ENCODE measurements at regions not wholly inside any gene's neighbourhood (a gene's known extent, or its start where the extent isn't known, plus 50 kb on each side); places are given as distances from the start of the nearest gene placed in this dataset.

GRCh38 chr5:3029396-3029795 lies 277.9 kb upstream of the IRX2 start:
- Histone ChIP-seq H3K4me3 (ENCODE audit: low read depth in 1 of 2, low read length in 2 of 2) (no peak overlapping the region), H3K27me3 (ENCODE audit: control insufficient read depth in 1 of 2, insufficient read depth in 2 of 2, low read length in 2 of 2) (no peaks in the 10 kb centered on the region), H3K9me3 (ENCODE audit: control insufficient read depth in 1 of 2, low read length in 2 of 2) (peaks cover 0 to 12% of the 10 kb centered on the region in 2 donors), H3K9ac (ENCODE audit: low read depth in 1 of 2, low read length in 2 of 2) (no peak overlapping the region), H3K27ac (ENCODE audit: low read depth, low read length) (no peak overlapping the region), H3K36me3 (ENCODE audit: control insufficient read depth in 1 of 2, insufficient read depth in 2 of 2, low read length in 2 of 2) (no peaks in the 10 kb centered on the region), H3K4me1 (ENCODE audit: control insufficient read depth in 1 of 2, insufficient read depth in 2 of 2, low read length in 2 of 2) (no peaks in the 10 kb centered on the region)

GRCh38 chr5:3027866-3028635 lies 276.6 kb upstream of the IRX2 start:
- no peak overlapping the region for H3K9ac ChIP-seq (ENCODE audit: low read depth in 1 of 2, low read length in 2 of 2)

GRCh38 chr5:3027185-3027865 lies 275.8 kb upstream of the IRX2 start:
- H3K4me1 ChIP-seq (ENCODE audit: control insufficient read depth in 1 of 2, insufficient read depth in 2 of 2, low read length in 2 of 2) = no peaks in the 10 kb centered on the region
- no peak overlapping the region for H3K9ac ChIP-seq (ENCODE audit: low read depth in 1 of 2, low read length in 2 of 2)
- H3K4me3 ChIP-seq (ENCODE audit: low read depth in 1 of 2, low read length in 2 of 2) = no peak overlapping the region
- no peaks in the 10 kb centered on the region for H3K27me3 ChIP-seq (ENCODE audit: control insufficient read depth in 1 of 2, insufficient read depth in 2 of 2, low read length in 2 of 2)
- H3K9me3 ChIP-seq (ENCODE audit: control insufficient read depth in 1 of 2, low read length in 2 of 2) = peaks cover 0 to 12% of the 10 kb centered on the region in 2 donors
- H3K36me3 ChIP-seq (ENCODE audit: control insufficient read depth in 1 of 2, insufficient read depth in 2 of 2, low read length in 2 of 2) = no peaks in the 10 kb centered on the region
- H3K27ac ChIP-seq (ENCODE audit: low read depth, low read length) = no peak overlapping the region

More at GRCh38 chr5:3027866-3028635, 276.6 kb upstream of the IRX2 start:
- H3K27ac ChIP-seq (ENCODE audit: low read depth, low read length) = no peak overlapping the region
- no peaks in the 10 kb centered on the region for H3K36me3 ChIP-seq (ENCODE audit: control insufficient read depth in 1 of 2, insufficient read depth in 2 of 2, low read length in 2 of 2)
- peaks cover 0 to 12% of the 10 kb centered on the region in 2 donors for H3K9me3 ChIP-seq (ENCODE audit: control insufficient read depth in 1 of 2, low read length in 2 of 2)
- no peaks in the 10 kb centered on the region for H3K4me1 ChIP-seq (ENCODE audit: control insufficient read depth in 1 of 2, insufficient read depth in 2 of 2, low read length in 2 of 2)
- no peak overlapping the region for H3K4me3 ChIP-seq (ENCODE audit: low read depth in 1 of 2, low read length in 2 of 2)
- H3K27me3 ChIP-seq (ENCODE audit: control insufficient read depth in 1 of 2, insufficient read depth in 2 of 2, low read length in 2 of 2) = no peaks in the 10 kb centered on the region

GRCh38 chr5:3026651-3027050 lies 275.2 kb upstream of the IRX2 start:
- Histone ChIP-seq H3K9ac (ENCODE audit: low read depth in 1 of 2, low read length in 2 of 2) (no peak overlapping the region), H3K9me3 (ENCODE audit: control insufficient read depth in 1 of 2, low read length in 2 of 2) (peaks cover 0 to 12% of the 10 kb centered on the region in 2 donors), H3K36me3 (ENCODE audit: control insufficient read depth in 1 of 2, insufficient read depth in 2 of 2, low read length in 2 of 2) (no peaks in the 10 kb centered on the region), H3K4me1 (ENCODE audit: control insufficient read depth in 1 of 2, insufficient read depth in 2 of 2, low read length in 2 of 2) (no peaks in the 10 kb centered on the region), H3K4me3 (ENCODE audit: low read depth in 1 of 2, low read length in 2 of 2) (no peak overlapping the region), H3K27ac (ENCODE audit: low read depth, low read length) (no peak overlapping the region), H3K27me3 (ENCODE audit: control insufficient read depth in 1 of 2, insufficient read depth in 2 of 2, low read length in 2 of 2) (no peaks in the 10 kb centered on the region)

- no peaks in the 10 kb centered on the region for H3K4me1 ChIP-seq (ENCODE audit: control insufficient read depth in 1 of 2, insufficient read depth in 2 of 2, low read length in 2 of 2)
- no peaks in the 10 kb centered on the region for H3K27me3 ChIP-seq (ENCODE audit: control insufficient read depth in 1 of 2, insufficient read depth in 2 of 2, low read length in 2 of 2)
- H3K4me3 ChIP-seq (ENCODE audit: low read depth in 1 of 2, low read length in 2 of 2) = no peak overlapping the region
- peaks cover 0 to 9% of the 10 kb centered on the region in 2 donors for H3K9me3 ChIP-seq (ENCODE audit: control insufficient read depth in 1 of 2, low read length in 2 of 2)
- H3K36me3 ChIP-seq (ENCODE audit: control insufficient read depth in 1 of 2, insufficient read depth in 2 of 2, low read length in 2 of 2) = no peaks in the 10 kb centered on the region
- no peak overlapping the region for H3K9ac ChIP-seq (ENCODE audit: low read depth in 1 of 2, low read length in 2 of 2)
- H3K27ac ChIP-seq (ENCODE audit: low read depth, low read length) = no peak overlapping the region
Measured at GRCh38 chr5:3026099-3026498, 274.6 kb upstream of the IRX2 start.

GRCh38 chr5:3025392-3025791 lies 273.9 kb upstream of the IRX2 start:
- H3K27me3 ChIP-seq (ENCODE audit: control insufficient read depth in 1 of 2, insufficient read depth in 2 of 2, low read length in 2 of 2) = no peaks in the 10 kb centered on the region
- H3K36me3 ChIP-seq (ENCODE audit: control insufficient read depth in 1 of 2, insufficient read depth in 2 of 2, low read length in 2 of 2) = no peaks in the 10 kb centered on the region
- H3K9me3 ChIP-seq (ENCODE audit: control insufficient read depth in 1 of 2, low read length in 2 of 2) = peaks cover 0 to 9% of the 10 kb centered on the region in 2 donors
- no peak overlapping the region for H3K9ac ChIP-seq (ENCODE audit: low read depth in 1 of 2, low read length in 2 of 2)
- H3K4me3 ChIP-seq (ENCODE audit: low read depth in 1 of 2, low read length in 2 of 2) = no peak overlapping the region
- H3K4me1 ChIP-seq (ENCODE audit: control insufficient read depth in 1 of 2, insufficient read depth in 2 of 2, low read length in 2 of 2) = no peaks in the 10 kb centered on the region
- H3K27ac ChIP-seq (ENCODE audit: low read depth, low read length) = no peak overlapping the region

- no peak overlapping the region for H3K27ac ChIP-seq (ENCODE audit: low read depth, low read length)
- no peaks in the 10 kb centered on the region for H3K36me3 ChIP-seq (ENCODE audit: control insufficient read depth in 1 of 2, insufficient read depth in 2 of 2, low read length in 2 of 2)
- no peak overlapping the region for H3K9ac ChIP-seq (ENCODE audit: low read depth in 1 of 2, low read length in 2 of 2)
- H3K27me3 ChIP-seq (ENCODE audit: control insufficient read depth in 1 of 2, insufficient read depth in 2 of 2, low read length in 2 of 2) = no peaks in the 10 kb centered on the region
- H3K4me1 ChIP-seq (ENCODE audit: control insufficient read depth in 1 of 2, insufficient read depth in 2 of 2, low read length in 2 of 2) = no peaks in the 10 kb centered on the region
- no peak overlapping the region for H3K4me3 ChIP-seq (ENCODE audit: low read depth in 1 of 2, low read length in 2 of 2)
- peaks cover 0 to 9% of the 10 kb centered on the region in 2 donors for H3K9me3 ChIP-seq (ENCODE audit: control insufficient read depth in 1 of 2, low read length in 2 of 2)
Measured at GRCh38 chr5:3024976-3025375, 273.5 kb upstream of the IRX2 start.

- H3K27me3 ChIP-seq (ENCODE audit: control insufficient read depth in 1 of 2, insufficient read depth in 2 of 2, low read length in 2 of 2) = no peaks in the 10 kb centered on the region
- no peak overlapping the region for H3K27ac ChIP-seq (ENCODE audit: low read depth, low read length)
- no peak overlapping the region for H3K9ac ChIP-seq (ENCODE audit: low read depth in 1 of 2, low read length in 2 of 2)
- H3K4me1 ChIP-seq (ENCODE audit: control insufficient read depth in 1 of 2, insufficient read depth in 2 of 2, low read length in 2 of 2) = no peaks in the 10 kb centered on the region
- peaks cover 0 to 9% of the 10 kb centered on the region in 2 donors for H3K9me3 ChIP-seq (ENCODE audit: control insufficient read depth in 1 of 2, low read length in 2 of 2)
- H3K4me3 ChIP-seq (ENCODE audit: low read depth in 1 of 2, low read length in 2 of 2) = no peak overlapping the region
- H3K36me3 ChIP-seq (ENCODE audit: control insufficient read depth in 1 of 2, insufficient read depth in 2 of 2, low read length in 2 of 2) = no peaks in the 10 kb centered on the region
Measured at GRCh38 chr5:3024554-3024953, 273.1 kb upstream of the IRX2 start.

- H3K4me3 ChIP-seq (ENCODE audit: low read depth in 1 of 2, low read length in 2 of 2) = no peak overlapping the region
- no peaks in the 10 kb centered on the region for H3K36me3 ChIP-seq (ENCODE audit: control insufficient read depth in 1 of 2, insufficient read depth in 2 of 2, low read length in 2 of 2)
- H3K9me3 ChIP-seq (ENCODE audit: control insufficient read depth in 1 of 2, low read length in 2 of 2) = peaks cover 0 to 9% of the 10 kb centered on the region in 2 donors
- no peak overlapping the region for H3K9ac ChIP-seq (ENCODE audit: low read depth in 1 of 2, low read length in 2 of 2)
- H3K27ac ChIP-seq (ENCODE audit: low read depth, low read length) = no peak overlapping the region
- H3K27me3 ChIP-seq (ENCODE audit: control insufficient read depth in 1 of 2, insufficient read depth in 2 of 2, low read length in 2 of 2) = no peaks in the 10 kb centered on the region
- H3K4me1 ChIP-seq (ENCODE audit: control insufficient read depth in 1 of 2, insufficient read depth in 2 of 2, low read length in 2 of 2) = no peaks in the 10 kb centered on the region
Measured at GRCh38 chr5:3024126-3024525, 272.6 kb upstream of the IRX2 start.

- Histone ChIP-seq H3K4me3 (ENCODE audit: low read depth in 1 of 2, low read length in 2 of 2) (no peak overlapping the region), H3K27ac (ENCODE audit: low read depth, low read length) (no peak overlapping the region), H3K27me3 (ENCODE audit: control insufficient read depth in 1 of 2, insufficient read depth in 2 of 2, low read length in 2 of 2) (no peaks in the 10 kb centered on the region)
Measured at GRCh38 chr5:3023656-3024055, 272.2 kb upstream of the IRX2 start.

More at GRCh38 chr5:3023656-3024055, 272.2 kb upstream of the IRX2 start:
- Histone ChIP-seq H3K4me1 (ENCODE audit: control insufficient read depth in 1 of 2, insufficient read depth in 2 of 2, low read length in 2 of 2) (no peaks in the 10 kb centered on the region), H3K36me3 (ENCODE audit: control insufficient read depth in 1 of 2, insufficient read depth in 2 of 2, low read length in 2 of 2) (no peaks in the 10 kb centered on the region), H3K9ac (ENCODE audit: low read depth in 1 of 2, low read length in 2 of 2) (no peak overlapping the region), H3K9me3 (ENCODE audit: control insufficient read depth in 1 of 2, low read length in 2 of 2) (peaks cover 0 to 9% of the 10 kb centered on the region in 2 donors)
